Neural cell (in vitro differentiated cells): ENCODE measurements at regions not wholly inside any gene's neighbourhood (a gene's known extent, or its start where the extent isn't known, plus 50 kb on each side); places are given as distances from the start of the nearest gene placed in this dataset.

Experiments
- H2AFZ ChIP-seq: fragments of 200-600, 300-800 bp; sonication (generic), shearing (Covaris generic); 2 replicates; pipeline ENCODE4 v1.6.0; 2014; ENCODE audit warnings: low read depth, mild to moderate bottlenecking, antibody characterized with exemption, low read length, moderate library complexity
- H3F3A ChIP-seq: fragments of 200-600 bp; shearing (Covaris generic); 2 replicates; pipeline ENCODE4 v1.6.1; 2016; ENCODE audit warnings: mild to moderate bottlenecking, moderate library complexity, mixed read lengths, antibody characterized with exemption, low read length; ENCODE audit not compliant: insufficient read depth, poor library complexity, severe bottlenecking
- H3K27ac ChIP-seq: fragments of 200-600, 300-800 bp; sonication (generic), shearing (Covaris generic); 2 replicates; pipeline ENCODE4 v1.5.1; 2014; ENCODE audit warnings: mild to moderate bottlenecking, low read length, moderate library complexity
- H3K27me3 ChIP-seq: fragments of 300-800, 200-600 bp; sonication (generic), shearing (Covaris generic); 2 replicates; pipeline ENCODE4 v1.6.0; 2014; ENCODE audit warnings: mild to moderate bottlenecking, low read depth, low read length, moderate library complexity; ENCODE audit not compliant: insufficient read depth
- H3K36me3 ChIP-seq: fragments of 300-800, 200-600 bp; sonication (generic), shearing (Covaris generic); 2 replicates; pipeline ENCODE4 v1.5.1; 2014; ENCODE audit warnings: mild to moderate bottlenecking, antibody characterized with exemption, low read length, moderate library complexity; ENCODE audit not compliant: insufficient read depth
- H3K4me2 ChIP-seq: fragments of 300-800, 200-600 bp; sonication (generic), shearing (Covaris generic); 2 replicates; pipeline ENCODE4 v1.6.0; 2014; ENCODE audit warnings: mild to moderate bottlenecking, low read length
- H3K4me3 ChIP-seq: fragments of 300-800, 200-600 bp; sonication (generic), shearing (Covaris generic); 2 replicates; pipeline ENCODE4 v1.5.1; 2014; ENCODE audit warnings: mild to moderate bottlenecking, low read length, moderate library complexity
- H3K79me2 ChIP-seq: fragments of 200-600 bp; shearing (Covaris generic); replicated peaks from 2 replicates; pipeline ENCODE4 v1.6.0; 2014; ENCODE audit warnings: mild to moderate bottlenecking, low read length, moderate library complexity; ENCODE audit not compliant: insufficient read depth
- H3K9ac ChIP-seq: fragments of 300-800, 200-600 bp; sonication (generic), shearing (Covaris generic); 2 replicates; pipeline ENCODE4 v1.6.1; 2016; ENCODE audit warnings: mild to moderate bottlenecking, low read length, mixed read lengths
- H3K9me2 ChIP-seq: fragments of 200-600 bp; shearing (Covaris generic); 2 replicates; pipeline ENCODE4 v1.6.1; 2016; ENCODE audit warnings: mild to moderate bottlenecking, low read length, mixed read lengths; ENCODE audit not compliant: insufficient read depth
- H3K9me3 ChIP-seq: fragments of 200-600, 300-800 bp; sonication (generic), shearing (Covaris generic); 2 replicates; pipeline ENCODE4 v1.6.1; 2016; ENCODE audit warnings: mild to moderate bottlenecking, mixed run types, low read length, moderate library complexity, mixed read lengths
- H4K20me1 ChIP-seq: fragments of 200-600 bp; shearing (Covaris generic); 2 replicates; pipeline ENCODE4 v1.6.1; 2016; ENCODE audit warnings: mild to moderate bottlenecking, mixed run types; ENCODE audit not compliant: insufficient read depth
- EP300 ChIP-seq: fragments of 450-650 bp; conservative IDR thresholded peaks from 2 replicates; pipeline ENCODE4 v1.6.1; 2014; ENCODE audit warnings: antibody characterized with exemption, mild to moderate bottlenecking, moderate library complexity; ENCODE audit not compliant: poor library complexity, severe bottlenecking
- EZH2 ChIP-seq: fragments of 200-600, 300-800 bp; shearing (Covaris generic), sonication (generic); IDR thresholded peaks from 2 replicates; pipeline ENCODE4 v1.6.1; 2014; ENCODE audit warnings: antibody characterized with exemption, low read length, borderline replicate concordance, mild to moderate bottlenecking; ENCODE audit not compliant: insufficient read depth, poor library complexity, severe bottlenecking
- MXI1 ChIP-seq: fragments of 450-650 bp; conservative IDR thresholded peaks from 2 replicates; pipeline ENCODE4 v1.6.1; 2014; ENCODE audit warnings: antibody characterized with exemption, mild to moderate bottlenecking; ENCODE audit not compliant: poor library complexity, severe bottlenecking
- POLR2AphosphoS5 ChIP-seq: IDR thresholded peaks from 2 replicates; pipeline ENCODE4 v1.6.1; 2012
- RAD21 ChIP-seq: fragments of 450-650 bp; conservative IDR thresholded peaks from 2 replicates; pipeline ENCODE4 v1.6.1; 2014; ENCODE audit warnings: antibody characterized with exemption, mild to moderate bottlenecking, moderate library complexity
- SMC3 ChIP-seq: fragments of 450-650 bp; conservative IDR thresholded peaks from 2 replicates; pipeline ENCODE4 v1.6.1; 2014; ENCODE audit warnings: antibody characterized with exemption, mild to moderate bottlenecking, moderate library complexity; ENCODE audit not compliant: poor library complexity
- TAF1 ChIP-seq: IDR thresholded peaks from 2 replicates; pipeline ENCODE4 v1.6.1; 2012; ENCODE audit warnings: low read depth
- TF ChIP-seq, protein P1 (sequence below): IDR thresholded peaks from 2 replicates; pipeline ENCODE4 v1.6.1; 2012; ENCODE audit warnings: borderline replicate concordance
- TF ChIP-seq, protein P2 (sequence below): fragments of 450-650 bp; IDR thresholded peaks from 2 replicates; pipeline ENCODE4 v1.5.1; 2014; ENCODE audit warnings: antibody characterized with exemption, mild to moderate bottlenecking, moderate library complexity; ENCODE audit not compliant: poor library complexity, severe bottlenecking

DNA sequence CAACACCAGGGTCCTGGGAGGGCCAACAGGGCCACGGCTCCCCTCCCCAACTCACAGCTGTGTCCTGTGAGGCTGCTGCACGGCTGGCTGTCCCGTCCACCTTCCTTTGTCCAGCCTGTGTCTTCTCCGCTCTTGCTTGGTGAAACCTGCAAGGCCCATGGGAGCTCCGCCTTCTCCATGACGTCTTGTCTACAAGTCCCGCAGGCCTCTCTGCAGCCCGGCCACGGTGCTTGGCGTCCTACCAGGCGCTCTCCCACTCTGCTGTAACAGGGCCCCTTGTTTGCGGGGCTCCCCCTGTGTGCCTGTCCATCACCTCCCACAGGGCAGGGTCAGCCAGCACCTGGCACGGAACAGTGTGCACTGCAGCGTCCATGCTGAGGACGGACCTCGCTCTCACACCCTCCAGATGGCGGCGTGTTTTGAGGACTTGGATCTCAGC is 866.8 kb downstream of the TBC1D22A start:
- H3K4me3 ChIP-seq = no peak overlapping the region
- H3K79me2 ChIP-seq = no peaks in the 10 kb centered on the region

DNA sequence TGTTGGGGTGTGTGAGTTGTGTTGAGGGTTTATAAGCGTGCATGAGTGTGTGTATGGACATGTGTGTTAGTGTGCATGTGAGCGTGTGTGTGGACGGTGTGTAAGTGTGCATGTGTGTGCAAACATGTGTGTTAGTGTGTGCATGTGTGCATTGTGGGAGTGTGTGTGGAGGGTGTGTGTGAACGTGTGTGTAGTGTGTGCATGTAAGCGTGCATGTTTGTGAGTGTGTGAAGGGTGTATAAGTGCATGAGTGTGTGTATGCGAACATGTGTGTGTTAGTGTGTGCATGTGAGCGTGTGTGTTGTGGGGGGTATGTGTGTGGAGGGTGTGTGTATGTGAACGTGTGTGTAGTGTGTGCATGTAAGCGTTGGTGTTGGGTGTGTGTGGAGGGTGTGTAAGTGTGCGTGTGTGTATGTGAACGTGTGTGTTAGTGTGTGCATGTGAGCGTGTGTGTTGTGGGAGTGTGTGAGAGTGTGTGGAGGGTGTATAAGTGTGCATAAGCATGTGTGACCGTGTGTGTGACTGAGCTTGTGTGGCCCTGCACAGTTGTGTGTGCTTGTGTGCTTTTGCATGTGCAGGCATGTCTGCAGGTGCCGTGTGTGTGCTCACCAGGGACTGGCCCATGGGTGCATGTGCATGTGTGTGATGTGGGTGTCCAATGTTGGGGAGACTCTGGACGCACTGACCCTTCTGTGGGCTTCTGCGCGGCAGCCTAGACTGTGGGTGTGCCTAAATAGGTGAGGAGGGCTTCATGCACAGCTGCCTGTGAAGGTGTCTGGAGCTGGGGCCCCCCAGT is 866.2 kb downstream of the TBC1D22A start:
- Histone ChIP-seq H3K9me3 (no peaks in the 10 kb centered on the region), H3K27me3 (no peaks in the 10 kb centered on the region), H3K79me2 (no peaks in the 10 kb centered on the region), H4K20me1 (no peaks in the 10 kb centered on the region), H2AFZ (no peak overlapping the region), H3K9ac (no peak overlapping the region), H3K4me2 (no peak overlapping the region), H3K9me2 (no peaks in the 10 kb centered on the region), H3K36me3 (no peaks in the 10 kb centered on the region), H3F3A (no peaks in the 10 kb centered on the region), H3K27ac (no peak overlapping the region), H3K4me3 (no peak overlapping the region)
- TF ChIP-seq, protein P1, sequence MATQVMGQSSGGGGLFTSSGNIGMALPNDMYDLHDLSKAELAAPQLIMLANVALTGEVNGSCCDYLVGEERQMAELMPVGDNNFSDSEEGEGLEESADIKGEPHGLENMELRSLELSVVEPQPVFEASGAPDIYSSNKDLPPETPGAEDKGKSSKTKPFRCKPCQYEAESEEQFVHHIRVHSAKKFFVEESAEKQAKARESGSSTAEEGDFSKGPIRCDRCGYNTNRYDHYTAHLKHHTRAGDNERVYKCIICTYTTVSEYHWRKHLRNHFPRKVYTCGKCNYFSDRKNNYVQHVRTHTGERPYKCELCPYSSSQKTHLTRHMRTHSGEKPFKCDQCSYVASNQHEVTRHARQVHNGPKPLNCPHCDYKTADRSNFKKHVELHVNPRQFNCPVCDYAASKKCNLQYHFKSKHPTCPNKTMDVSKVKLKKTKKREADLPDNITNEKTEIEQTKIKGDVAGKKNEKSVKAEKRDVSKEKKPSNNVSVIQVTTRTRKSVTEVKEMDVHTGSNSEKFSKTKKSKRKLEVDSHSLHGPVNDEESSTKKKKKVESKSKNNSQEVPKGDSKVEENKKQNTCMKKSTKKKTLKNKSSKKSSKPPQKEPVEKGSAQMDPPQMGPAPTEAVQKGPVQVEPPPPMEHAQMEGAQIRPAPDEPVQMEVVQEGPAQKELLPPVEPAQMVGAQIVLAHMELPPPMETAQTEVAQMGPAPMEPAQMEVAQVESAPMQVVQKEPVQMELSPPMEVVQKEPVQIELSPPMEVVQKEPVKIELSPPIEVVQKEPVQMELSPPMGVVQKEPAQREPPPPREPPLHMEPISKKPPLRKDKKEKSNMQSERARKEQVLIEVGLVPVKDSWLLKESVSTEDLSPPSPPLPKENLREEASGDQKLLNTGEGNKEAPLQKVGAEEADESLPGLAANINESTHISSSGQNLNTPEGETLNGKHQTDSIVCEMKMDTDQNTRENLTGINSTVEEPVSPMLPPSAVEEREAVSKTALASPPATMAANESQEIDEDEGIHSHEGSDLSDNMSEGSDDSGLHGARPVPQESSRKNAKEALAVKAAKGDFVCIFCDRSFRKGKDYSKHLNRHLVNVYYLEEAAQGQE = no peak
- TF ChIP-seq, protein P2, sequence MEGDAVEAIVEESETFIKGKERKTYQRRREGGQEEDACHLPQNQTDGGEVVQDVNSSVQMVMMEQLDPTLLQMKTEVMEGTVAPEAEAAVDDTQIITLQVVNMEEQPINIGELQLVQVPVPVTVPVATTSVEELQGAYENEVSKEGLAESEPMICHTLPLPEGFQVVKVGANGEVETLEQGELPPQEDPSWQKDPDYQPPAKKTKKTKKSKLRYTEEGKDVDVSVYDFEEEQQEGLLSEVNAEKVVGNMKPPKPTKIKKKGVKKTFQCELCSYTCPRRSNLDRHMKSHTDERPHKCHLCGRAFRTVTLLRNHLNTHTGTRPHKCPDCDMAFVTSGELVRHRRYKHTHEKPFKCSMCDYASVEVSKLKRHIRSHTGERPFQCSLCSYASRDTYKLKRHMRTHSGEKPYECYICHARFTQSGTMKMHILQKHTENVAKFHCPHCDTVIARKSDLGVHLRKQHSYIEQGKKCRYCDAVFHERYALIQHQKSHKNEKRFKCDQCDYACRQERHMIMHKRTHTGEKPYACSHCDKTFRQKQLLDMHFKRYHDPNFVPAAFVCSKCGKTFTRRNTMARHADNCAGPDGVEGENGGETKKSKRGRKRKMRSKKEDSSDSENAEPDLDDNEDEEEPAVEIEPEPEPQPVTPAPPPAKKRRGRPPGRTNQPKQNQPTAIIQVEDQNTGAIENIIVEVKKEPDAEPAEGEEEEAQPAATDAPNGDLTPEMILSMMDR = no peak
- TF ChIP-seq TAF1 = no peak
- no peak for TF ChIP-seq MXI1
- no peak for TF ChIP-seq EP300
- TF ChIP-seq SMC3 = no peak
- TF ChIP-seq EZH2 = no peak
- no peak for TF ChIP-seq POLR2AphosphoS5
- TF ChIP-seq RAD21 = no peak

More for the DNA sequence above, 866.8 kb downstream of the TBC1D22A start:
- H3K9me3 ChIP-seq = no peaks in the 10 kb centered on the region
- H4K20me1 ChIP-seq = no peaks in the 10 kb centered on the region
- no peaks in the 10 kb centered on the region for H3K27me3 ChIP-seq
- no peaks in the 10 kb centered on the region for H3K36me3 ChIP-seq
- no peaks in the 10 kb centered on the region for H3F3A ChIP-seq
- no peak overlapping the region for H2AFZ ChIP-seq
- H3K9ac ChIP-seq = no peak overlapping the region
- H3K9me2 ChIP-seq = no peaks in the 10 kb centered on the region
- H3K4me2 ChIP-seq = no peak overlapping the region
- H3K27ac ChIP-seq = no peak overlapping the region
- TF ChIP-seq RAD21 = no peak
- TF ChIP-seq MXI1 = no peak
- TF ChIP-seq, protein P1 = no peak
- no peak for TF ChIP-seq SMC3
- no peak for TF ChIP-seq EP300
- TF ChIP-seq, protein P2 = no peak
- no peak for TF ChIP-seq POLR2AphosphoS5
- TF ChIP-seq EZH2 = no peak
- TF ChIP-seq TAF1 = no peak
